Caco-2 (cell line): ENCODE measurements at regions not wholly inside any gene's neighbourhood (a gene's known extent, or its start where the extent isn't known, plus 50 kb on each side); places are given as distances from the start of the nearest gene placed in this dataset.
"Not testable (repeated sequence)": the region's sequence is repeated elsewhere in the genome, so short reads cannot be mapped to it uniquely, and the experiment has no call there.

Experiments
- BruUV-seq: library from RNA; stranded (reverse); fragments of 400-500 nt; replicated peaks from 2 replicates; lab custom pipeline; 2021; lab: Mats Ljungman, UMichigan
- CTCF ChIA-PET: fragments of 300-600 bp; sonication (Branson Sonifier 250); formaldehyde crosslinking; loops from one replicate; lab custom pipeline; 2022; ENCODE audit warnings: antibody characterized with exemption; lab: Charles Lee
- POLR2A ChIA-PET: fragments of 300-600 bp; sonication (Branson Sonifier 250); formaldehyde crosslinking; loops from one replicate; lab custom pipeline; 2022; ENCODE audit warnings: antibody characterized with exemption; lab: Charles Lee
- DNase-seq, 2 experiments: peaks; one replicate each; pipeline versions ENCODE4 v3.0.0 to v3.0.0-alpha.2; 2020 to 2022
- H3K27me3 ChIP-seq: replicated peaks from 2 replicates; pipeline ENCODE4 v1.6.0; 2011; ENCODE audit warnings: low read length; ENCODE audit not compliant: control insufficient read depth, insufficient read depth
- H3K36me3 ChIP-seq: 2 replicates; pipeline ENCODE4 v1.5.1; 2011; ENCODE audit warnings: low read length; ENCODE audit not compliant: control insufficient read depth, insufficient read depth
- H3K4me1 ChIP-seq: fragments of 250-450 bp; sonication (Bioruptor Pico); 2 replicates; pipeline ENCODE4 v1.5.1; 2020; ENCODE audit warnings: mild to moderate bottlenecking
- H3K4me3 ChIP-seq: 2 replicates; pipeline ENCODE4 v1.5.1; 2011; ENCODE audit warnings: low read depth, mild to moderate bottlenecking, control low read depth, low read length
- H3K9me3 ChIP-seq: fragments of 250-450 bp; sonication (Bioruptor Pico); 2 replicates; pipeline ENCODE4 v1.5.1; 2020; ENCODE audit warnings: mild to moderate bottlenecking, moderate library complexity
- H3K27ac Mint-ChIP-seq: one replicate; pipeline ENCODE4 v1.8.0; 2022; ENCODE audit warnings: mixed read lengths; ENCODE audit not compliant: unreplicated experiment
- H3K27me3 Mint-ChIP-seq: one replicate; pipeline ENCODE4 v1.8.0; 2022; ENCODE audit warnings: mixed read lengths; ENCODE audit not compliant: insufficient read depth, unreplicated experiment
- H3K36me3 Mint-ChIP-seq: one replicate; pipeline ENCODE4 v1.8.0; 2022; ENCODE audit warnings: mild to moderate bottlenecking, mixed read lengths; ENCODE audit not compliant: insufficient read depth, unreplicated experiment
- H3K4me1 Mint-ChIP-seq: one replicate; pipeline ENCODE4 v1.8.0; 2022; ENCODE audit warnings: low read depth, mixed read lengths; ENCODE audit not compliant: unreplicated experiment
- H3K4me3 Mint-ChIP-seq: one replicate; pipeline ENCODE4 v1.8.0; 2022; ENCODE audit warnings: mild to moderate bottlenecking, moderate library complexity, mixed read lengths; ENCODE audit not compliant: unreplicated experiment
- H3K9me3 Mint-ChIP-seq: one replicate; pipeline ENCODE4 v1.8.0; 2022; ENCODE audit warnings: mixed read lengths; ENCODE audit not compliant: unreplicated experiment
- CTCF ChIP-seq, 2 experiments: fragments of 200-600 bp in 1 of 2; IDR thresholded peaks; 1 replicate in 1 of 2; 2 replicates in 1 of 2; pipeline versions ENCODE4 v1.5.1 to v1.8.0; 2011 to 2022; ENCODE audit warnings: antibody characterized with exemption in 1 of 2, control low read depth in 1 of 2, inconsistent platforms in 1 of 2, low read depth in 1 of 2, low read length in 1 of 2, mild to moderate bottlenecking in 1 of 2, moderate library complexity in 1 of 2; ENCODE audit not compliant: insufficient read depth in 1 of 2, severe bottlenecking in 1 of 2, unreplicated experiment in 1 of 2
- intact Hi-C: fragments of 100-400 bp; cut with micrococcal nuclease; formaldehyde crosslinking; loops from one replicate; pipeline ENCODE4 v1.10.0; 2022; ENCODE audit not compliant: unreplicated experiment

- TF ChIP-seq CTCF (IDR thresholded peaks at IDR 0.05; ENCODE audit: insufficient read depth in 1 of 2, low read depth in 1 of 2, low read length in 1 of 2, severe bottlenecking in 1 of 2, unreplicated experiment in 1 of 2) = no peak
- no peaks in the 10 kb centered on the region for H3K36me3 ChIP-seq
- Mint-ChIP-seq H3K4me3 (no peak overlapping the region), H3K27ac (no peak overlapping the region), H3K36me3 (no peaks in the 10 kb centered on the region), H3K9me3 (peaks cover 28% of the 10 kb centered on the region), H3K27me3 (no peaks in the 10 kb centered on the region), H3K4me1 (no peaks in the 10 kb centered on the region)
- H3K4me3 ChIP-seq = no peak overlapping the region
- no peaks in the 10 kb centered on the region; the same call in 1 of the 2 replicates for H3K9me3 ChIP-seq
- no peaks in the 10 kb centered on the region for H3K4me1 ChIP-seq
- no peak for DNase-seq
- H3K27me3 ChIP-seq = no peaks in the 10 kb centered on the region
- intact Hi-C loops = no loop called here
- POLR2A ChIA-PET = no interaction called here
- CTCF ChIA-PET = no interaction called here
- no TSS peak for BruUV-seq
Measured at GRCh38 chr2:51918113-51918512, 886.2 kb upstream of the NRXN1 start.

GRCh38 chr2:51903728-51904127 lies 871.8 kb upstream of the NRXN1 start:
- CTCF ChIA-PET = no interaction called here
- POLR2A ChIA-PET = no interaction called here
- Mint-ChIP-seq H3K4me3 (no peak overlapping the region), H3K27me3 (no peaks in the 10 kb centered on the region), H3K4me1 (no peaks in the 10 kb centered on the region), H3K36me3 (no peaks in the 10 kb centered on the region), H3K9me3 (no peaks in the 10 kb centered on the region), H3K27ac (no peak overlapping the region)
- Histone ChIP-seq H3K27me3 (no peaks in the 10 kb centered on the region; the same call in 1 of the 2 replicates), H3K36me3 (no peaks in the 10 kb centered on the region), H3K4me3 (no peak overlapping the region), H3K9me3 (no peaks in the 10 kb centered on the region), H3K4me1 (no peaks in the 10 kb centered on the region)
- intact Hi-C loops = no loop called here
- no TSS peak for BruUV-seq
- no peak for DNase-seq
- no peak for TF ChIP-seq CTCF (IDR thresholded peaks at IDR 0.05; ENCODE audit: insufficient read depth in 1 of 2, low read depth in 1 of 2, low read length in 1 of 2, severe bottlenecking in 1 of 2, unreplicated experiment in 1 of 2)

GRCh38 chr2:51899643-51900042 lies 867.7 kb upstream of the NRXN1 start:
- no peak for TF ChIP-seq CTCF (IDR thresholded peaks at IDR 0.05; ENCODE audit: insufficient read depth in 1 of 2, low read depth in 1 of 2, low read length in 1 of 2, severe bottlenecking in 1 of 2, unreplicated experiment in 1 of 2)
- H3K4me1 Mint-ChIP-seq = no peaks in the 10 kb centered on the region
- ChIA-PET CTCF (no interaction called here), POLR2A (no interaction called here)
- H3K27me3 Mint-ChIP-seq = no peaks in the 10 kb centered on the region
- intact Hi-C loops = no loop called here
- no peak for DNase-seq
- no peaks in the 10 kb centered on the region for H3K9me3 Mint-ChIP-seq
- no peak overlapping the region for H3K27ac Mint-ChIP-seq
- Histone ChIP-seq H3K9me3 (no peaks in the 10 kb centered on the region), H3K4me1 (no peaks in the 10 kb centered on the region), H3K4me3 (no peak overlapping the region), H3K36me3 (no peaks in the 10 kb centered on the region), H3K27me3 (no peaks in the 10 kb centered on the region; the same call in 1 of the 2 replicates)
- no peaks in the 10 kb centered on the region for H3K36me3 Mint-ChIP-seq
- no TSS peak for BruUV-seq
- no peak overlapping the region for H3K4me3 Mint-ChIP-seq

GRCh38 chr2:51894584-51894983 lies 862.7 kb upstream of the NRXN1 start:
- H3K27me3 ChIP-seq, H3K36me3 Mint-ChIP-seq, H3K9me3 ChIP-seq, POLR2A ChIA-PET, intact Hi-C loops, H3K4me1 ChIP-seq, H3K4me1 Mint-ChIP-seq, DNase-seq, H3K36me3 ChIP-seq, BruUV-seq, H3K27ac Mint-ChIP-seq, H3K9me3 Mint-ChIP-seq, H3K4me3 ChIP-seq, CTCF ChIA-PET, H3K27me3 Mint-ChIP-seq, H3K4me3 Mint-ChIP-seq: not testable (repeated sequence)
